ENCODE measurements at regions not wholly inside any gene's neighbourhood (a gene's known extent, or its start where the extent isn't known, plus 50 kb on each side); places are given as distances from the start of the nearest gene placed in this dataset.

DNA sequence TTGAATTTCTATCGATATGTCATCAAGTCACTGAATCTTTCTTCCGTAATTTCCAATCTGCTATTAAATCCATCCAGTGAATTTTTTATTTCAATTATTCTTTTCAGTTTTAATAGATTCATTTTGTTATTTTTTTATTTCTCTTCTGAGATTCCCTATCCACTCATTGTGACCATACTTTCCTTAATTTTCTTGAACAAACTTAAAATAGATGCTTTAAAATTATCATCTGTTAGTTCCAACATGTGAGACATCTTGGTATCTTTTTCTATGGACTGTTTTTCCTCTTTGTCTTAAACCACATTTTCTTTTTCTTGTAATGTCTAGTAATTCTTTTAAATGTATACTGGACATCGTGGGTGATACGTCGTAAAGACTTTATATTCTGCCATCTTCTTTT lies 236.6 kb upstream of the TLE3 start:
- Histone ChIP-seq H3K9me3 (peaks cover 0 to 10% of the 10 kb centered on the region in 2 donors), H3K27ac (no peak overlapping the region), H3K4me3 (no peak overlapping the region), H3K4me1 (no peaks in the 10 kb centered on the region), H3K36me3 (no peaks in the 10 kb centered on the region), H3K27me3 (no peaks in the 10 kb centered on the region)
- intact Hi-C loops (cut with DNase I; ENCODE audit: low total_unique reads), result no loop called here
- no peak for TF ChIP-seq POLR2AphosphoS5 (IDR thresholded peaks at IDR 0.05)
- TF ChIP-seq, protein P1, sequence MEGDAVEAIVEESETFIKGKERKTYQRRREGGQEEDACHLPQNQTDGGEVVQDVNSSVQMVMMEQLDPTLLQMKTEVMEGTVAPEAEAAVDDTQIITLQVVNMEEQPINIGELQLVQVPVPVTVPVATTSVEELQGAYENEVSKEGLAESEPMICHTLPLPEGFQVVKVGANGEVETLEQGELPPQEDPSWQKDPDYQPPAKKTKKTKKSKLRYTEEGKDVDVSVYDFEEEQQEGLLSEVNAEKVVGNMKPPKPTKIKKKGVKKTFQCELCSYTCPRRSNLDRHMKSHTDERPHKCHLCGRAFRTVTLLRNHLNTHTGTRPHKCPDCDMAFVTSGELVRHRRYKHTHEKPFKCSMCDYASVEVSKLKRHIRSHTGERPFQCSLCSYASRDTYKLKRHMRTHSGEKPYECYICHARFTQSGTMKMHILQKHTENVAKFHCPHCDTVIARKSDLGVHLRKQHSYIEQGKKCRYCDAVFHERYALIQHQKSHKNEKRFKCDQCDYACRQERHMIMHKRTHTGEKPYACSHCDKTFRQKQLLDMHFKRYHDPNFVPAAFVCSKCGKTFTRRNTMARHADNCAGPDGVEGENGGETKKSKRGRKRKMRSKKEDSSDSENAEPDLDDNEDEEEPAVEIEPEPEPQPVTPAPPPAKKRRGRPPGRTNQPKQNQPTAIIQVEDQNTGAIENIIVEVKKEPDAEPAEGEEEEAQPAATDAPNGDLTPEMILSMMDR (IDR thresholded peaks at IDR 0.05), result no peak
- TF ChIP-seq POLR2A (IDR thresholded peaks at IDR 0.05), result no peak
- no peak for DNase-seq (ENCODE audit: low spot score in 2 of 2)

- no peaks in the 10 kb centered on the region for H3K9me3 ChIP-seq
- H3K4me3 ChIP-seq, result no peak overlapping the region
- H3K27me3 ChIP-seq, result no peaks in the 10 kb centered on the region
- TF ChIP-seq, protein P1 (IDR thresholded peaks at IDR 0.05), result no peak
- TF ChIP-seq POLR2AphosphoS5 (IDR thresholded peaks at IDR 0.05) (peak in 1 of 3 donors; percentile 49), POLR2A (IDR thresholded peaks at IDR 0.05) (no peak)
- H3K27ac ChIP-seq, result no peak overlapping the region
- intact Hi-C loops (cut with DNase I; ENCODE audit: low total_unique reads), result no loop called here
- DNase-seq (ENCODE audit: low spot score in 2 of 2), result no peak
- no peaks in the 10 kb centered on the region for H3K36me3 ChIP-seq
- peaks cover 4 to 5% of the 10 kb centered on the region in 2 donors for H3K4me1 ChIP-seq
Observed at GRCh38 chr15:70329179-70329578, 231.5 kb upstream of the TLE3 start.

- H3K4me1 ChIP-seq, result peaks cover 5 to 9% of the 10 kb centered on the region in 2 donors
- H3K36me3 ChIP-seq, result no peaks in the 10 kb centered on the region
- H3K27ac ChIP-seq, result peak overlapping the region in 1 of 2 donors; percentile 21
- no peak overlapping the region for H3K4me3 ChIP-seq
- TF ChIP-seq POLR2AphosphoS5 (IDR thresholded peaks at IDR 0.05), result no peak
- TF ChIP-seq POLR2A (IDR thresholded peaks at IDR 0.05), result no peak
- H3K27me3 ChIP-seq, result no peaks in the 10 kb centered on the region
- no peak for DNase-seq (ENCODE audit: low spot score in 2 of 2)
- no peaks in the 10 kb centered on the region for H3K9me3 ChIP-seq
- intact Hi-C loops (cut with DNase I; ENCODE audit: low total_unique reads), result no loop called here
Observed at GRCh38 chr15:70328679-70329115, 231.0 kb upstream of the TLE3 start.

DNA sequence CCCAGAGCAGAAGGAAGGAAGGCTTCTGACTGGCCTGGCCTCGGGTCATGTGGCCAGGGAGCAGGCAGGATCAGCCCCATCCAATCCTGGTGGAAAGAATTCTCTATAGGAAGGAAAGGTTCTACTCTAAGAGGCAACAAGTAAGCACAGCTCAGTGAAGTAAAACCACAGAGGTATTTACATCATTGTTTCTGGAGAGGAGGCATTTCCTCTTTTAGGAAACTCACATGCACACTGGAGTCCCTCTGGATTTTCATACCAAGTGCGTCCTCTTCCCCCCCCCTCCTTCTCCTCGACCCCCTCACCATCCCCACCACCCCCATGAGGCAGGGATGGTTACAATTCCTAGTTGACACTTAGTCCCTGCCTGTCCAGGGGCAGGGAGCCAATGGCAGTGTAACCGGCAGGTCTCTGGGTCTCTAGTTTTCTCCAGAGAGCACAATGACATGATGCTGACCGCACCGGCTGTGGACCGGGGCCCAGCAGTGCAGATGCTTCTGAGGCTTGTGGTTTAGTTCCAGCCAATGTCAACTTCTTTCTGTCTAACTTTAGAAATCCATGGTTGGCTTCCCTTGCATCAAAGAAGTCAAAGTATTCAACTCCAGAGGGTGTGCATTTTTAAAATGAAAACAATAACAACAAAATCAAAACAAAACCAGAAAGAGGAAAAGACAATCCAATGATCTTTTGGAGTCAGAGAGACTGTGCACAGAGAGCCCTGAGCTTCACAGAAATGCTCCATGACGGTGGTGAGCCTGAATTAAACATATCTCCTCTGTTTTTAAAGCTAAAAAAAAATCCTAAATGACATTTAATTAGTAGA lies 230.3 kb upstream of the TLE3 start:
- Histone ChIP-seq H3K9me3 (no peaks in the 10 kb centered on the region), H3K4me1 (peaks cover 9 to 15% of the 10 kb centered on the region in 2 donors), H3K27me3 (no peaks in the 10 kb centered on the region), H3K36me3 (no peaks in the 10 kb centered on the region), H3K27ac (peak overlapping the region; percentile 41 to 68), H3K4me3 (no peak overlapping the region)
- intact Hi-C loops (cut with DNase I; ENCODE audit: low total_unique reads), result no loop called here
- no peak for TF ChIP-seq POLR2A (IDR thresholded peaks at IDR 0.05)
- DNase-seq (ENCODE audit: low spot score in 2 of 2), result peak in 1 of 2 donors; percentile 65

DNA sequence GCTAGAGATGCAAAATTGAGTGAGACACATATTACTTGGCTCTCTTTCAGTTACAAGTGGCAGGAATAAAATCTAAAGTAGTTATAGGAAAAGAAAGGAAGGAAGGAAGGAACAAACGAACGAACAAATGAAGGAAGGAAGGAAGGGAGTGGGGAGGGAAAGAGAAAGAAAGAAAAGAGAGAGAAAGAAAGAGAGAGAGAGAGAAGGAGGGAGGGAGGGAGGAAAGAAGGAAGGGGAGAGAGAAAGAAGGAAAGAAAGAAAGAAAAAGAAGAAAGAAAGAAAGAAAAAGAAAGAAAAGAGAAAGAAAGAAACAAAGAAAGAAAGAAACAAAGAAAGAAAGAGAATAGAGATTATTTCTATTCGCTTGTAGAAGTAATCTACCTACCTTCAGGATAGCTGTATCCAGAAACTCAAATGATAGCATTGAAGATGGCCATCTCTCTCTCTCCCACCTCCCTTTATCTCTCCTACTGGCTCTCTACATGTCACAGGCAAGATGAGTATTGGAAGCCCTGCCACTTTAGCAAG lies 229.7 kb upstream of the TLE3 start:
- Histone ChIP-seq H3K4me1 (peaks cover 16 to 20% of the 10 kb centered on the region in 2 donors), H3K27ac (peak overlapping the region in 1 of 2 donors; percentile 68), H3K9me3 (no peaks in the 10 kb centered on the region), H3K36me3 (no peaks in the 10 kb centered on the region), H3K27me3 (no peaks in the 10 kb centered on the region), H3K4me3 (no peak overlapping the region)
- intact Hi-C loops (cut with DNase I; ENCODE audit: low total_unique reads), result no loop called here
- no peak for DNase-seq (ENCODE audit: low spot score in 2 of 2)
- TF ChIP-seq POLR2A (IDR thresholded peaks at IDR 0.05), result no peak
- TF ChIP-seq, protein P1 (IDR thresholded peaks at IDR 0.05), result no peak
- TF ChIP-seq POLR2AphosphoS5 (IDR thresholded peaks at IDR 0.05), result no peak
